DND-41 (cell line): ENCODE measurements at regions not wholly inside any gene's neighbourhood (a gene's known extent, or its start where the extent isn't known, plus 50 kb on each side); places are given as distances from the start of the nearest gene placed in this dataset.

Source experiments
- ATAC-seq: fragments of 200-7000 bp; cut with Tn5 transposase; 3 replicates; pipeline ENCODE4 v1.9.1; 2021; ENCODE audit warnings: low read depth; ENCODE audit not compliant: insufficient read depth
- DNase-seq: peaks from one replicate; pipeline ENCODE4 v3.0.0-alpha.2; 2020
- H2AFZ ChIP-seq: 2 replicates; pipeline ENCODE4 v1.6.0; 2012; ENCODE audit warnings: low read depth, low read length
- H3K27ac ChIP-seq: 2 replicates; pipeline ENCODE4 v1.5.1; 2012; ENCODE audit warnings: low read length, inconsistent platforms
- H3K27me3 ChIP-seq: fragments of 200-600 bp; sonication (generic); 2 replicates; pipeline ENCODE4 v1.6.0; 2012; ENCODE audit warnings: low read length, mild to moderate bottlenecking, inconsistent platforms; ENCODE audit not compliant: insufficient read depth, poor library complexity
- H3K36me3 ChIP-seq: 2 replicates; pipeline ENCODE4 v1.5.1; 2012; ENCODE audit warnings: low read length, inconsistent platforms; ENCODE audit not compliant: insufficient read depth
- H3K4me1 ChIP-seq: 2 replicates; pipeline ENCODE4 v1.5.1; 2012; ENCODE audit warnings: mild to moderate bottlenecking, low read length; ENCODE audit not compliant: insufficient read depth
- H3K4me2 ChIP-seq: 2 replicates; pipeline ENCODE4 v1.6.0; 2012; ENCODE audit warnings: mild to moderate bottlenecking, moderate library complexity, low read length, inconsistent platforms; ENCODE audit not compliant: insufficient read depth
- H3K4me3 ChIP-seq, 2 experiments: fragments of 200-600 bp in 1 of 2; shearing (Covaris generic) in 1 of 2; 2 replicates each; pipeline ENCODE4 v1.5.1; 2012 to 2016; ENCODE audit warnings: inconsistent platforms in 2 of 2, low read length in 2 of 2, mild to moderate bottlenecking in 2 of 2, low read depth in 1 of 2, moderate library complexity in 1 of 2
- H3K79me2 ChIP-seq: 2 replicates; pipeline ENCODE4 v1.6.0; 2012; ENCODE audit warnings: low read length, inconsistent platforms; ENCODE audit not compliant: insufficient read depth
- H3K9ac ChIP-seq: 2 replicates; pipeline ENCODE4 v1.6.0; 2012; ENCODE audit warnings: low read depth, mild to moderate bottlenecking, inconsistent platforms, low read length, moderate library complexity
- H3K9me3 ChIP-seq: 2 replicates; pipeline ENCODE4 v1.5.1; 2012; ENCODE audit warnings: low read length, moderate library complexity, mild to moderate bottlenecking, inconsistent platforms; ENCODE audit not compliant: insufficient read depth, severe bottlenecking
- H4K20me1 ChIP-seq: 2 replicates; pipeline ENCODE4 v1.6.0; 2012; ENCODE audit warnings: low read length; ENCODE audit not compliant: insufficient read depth
- EZH2 ChIP-seq: IDR thresholded peaks from 3 replicates; pipeline ENCODE4 v1.6.1; 2012; ENCODE audit warnings: borderline replicate concordance, low read depth, mild to moderate bottlenecking, moderate library complexity, low read length, inconsistent platforms; ENCODE audit not compliant: severe bottlenecking
- TF ChIP-seq, protein P1 (sequence below): IDR thresholded peaks from 2 replicates; pipeline ENCODE4 v1.5.1; 2012; ENCODE audit warnings: borderline replicate concordance, low read length, moderate library complexity, mild to moderate bottlenecking; ENCODE audit not compliant: poor library complexity, severe bottlenecking; ENCODE audit errors: extremely low read depth

DNA sequence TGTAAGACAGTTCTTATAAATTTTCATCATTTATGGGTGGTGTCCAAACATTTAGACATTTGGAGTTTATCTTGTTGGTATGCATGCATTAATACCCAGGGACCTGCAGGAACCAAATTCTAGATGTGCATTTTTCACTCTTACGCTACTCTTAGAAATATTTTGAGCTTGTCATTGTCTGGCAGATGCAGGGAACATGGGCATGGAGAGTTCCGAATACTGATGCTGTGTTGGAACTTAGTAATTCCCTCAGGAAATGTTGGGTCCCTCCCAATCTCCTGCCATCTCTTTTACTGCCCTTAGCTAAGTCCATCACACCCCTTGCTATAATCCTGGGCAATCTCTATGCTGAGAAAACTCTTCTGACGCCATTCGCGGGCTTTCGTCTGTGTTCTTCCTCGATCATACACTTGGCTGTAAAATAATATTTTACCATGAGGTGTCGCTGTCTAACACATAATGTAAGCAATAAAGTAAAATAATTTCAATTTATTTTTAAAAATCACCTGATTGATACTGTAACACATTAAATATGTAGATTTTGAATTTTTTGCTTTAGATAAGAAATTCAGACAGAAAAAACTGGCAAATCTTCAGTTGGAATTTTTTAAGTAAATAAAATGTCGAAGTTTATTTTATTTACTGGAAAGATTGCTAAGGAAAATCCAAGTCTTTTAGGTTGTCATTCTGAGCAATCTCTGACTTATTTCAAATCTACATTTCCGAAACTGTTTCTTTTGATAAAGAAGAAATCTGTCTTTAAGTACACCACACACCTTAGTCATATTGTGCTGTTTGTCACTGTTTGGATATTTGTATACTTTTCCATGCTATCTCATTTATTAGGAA lies 304.1 kb upstream of the SSTR1 start:
- Histone ChIP-seq H3K27me3 (no peaks in the 10 kb centered on the region), H3K79me2 (no peaks in the 10 kb centered on the region), H3K9ac (no peak overlapping the region), H3K4me3 (no peak overlapping the region), H3K4me2 (peak overlapping the region; percentile 27; the same call in 1 of the 2 replicates), H3K27ac (no peak overlapping the region), H3K9me3 (no peaks in the 10 kb centered on the region), H4K20me1 (no peaks in the 10 kb centered on the region), H2AFZ (peak overlapping the region; percentile 41; the same call in 1 of the 2 replicates), H3K4me1 (peaks cover 3% of the 10 kb centered on the region; the same call in 1 of the 2 replicates), H3K36me3 (no peaks in the 10 kb centered on the region)
- DNase-seq (peak; percentile 7), ATAC-seq (peak; percentile 67; the same call in 2 of the 3 replicates)
- TF ChIP-seq, protein P1, sequence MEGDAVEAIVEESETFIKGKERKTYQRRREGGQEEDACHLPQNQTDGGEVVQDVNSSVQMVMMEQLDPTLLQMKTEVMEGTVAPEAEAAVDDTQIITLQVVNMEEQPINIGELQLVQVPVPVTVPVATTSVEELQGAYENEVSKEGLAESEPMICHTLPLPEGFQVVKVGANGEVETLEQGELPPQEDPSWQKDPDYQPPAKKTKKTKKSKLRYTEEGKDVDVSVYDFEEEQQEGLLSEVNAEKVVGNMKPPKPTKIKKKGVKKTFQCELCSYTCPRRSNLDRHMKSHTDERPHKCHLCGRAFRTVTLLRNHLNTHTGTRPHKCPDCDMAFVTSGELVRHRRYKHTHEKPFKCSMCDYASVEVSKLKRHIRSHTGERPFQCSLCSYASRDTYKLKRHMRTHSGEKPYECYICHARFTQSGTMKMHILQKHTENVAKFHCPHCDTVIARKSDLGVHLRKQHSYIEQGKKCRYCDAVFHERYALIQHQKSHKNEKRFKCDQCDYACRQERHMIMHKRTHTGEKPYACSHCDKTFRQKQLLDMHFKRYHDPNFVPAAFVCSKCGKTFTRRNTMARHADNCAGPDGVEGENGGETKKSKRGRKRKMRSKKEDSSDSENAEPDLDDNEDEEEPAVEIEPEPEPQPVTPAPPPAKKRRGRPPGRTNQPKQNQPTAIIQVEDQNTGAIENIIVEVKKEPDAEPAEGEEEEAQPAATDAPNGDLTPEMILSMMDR: peak; percentile 72
- TF ChIP-seq EZH2: no peak

DNA sequence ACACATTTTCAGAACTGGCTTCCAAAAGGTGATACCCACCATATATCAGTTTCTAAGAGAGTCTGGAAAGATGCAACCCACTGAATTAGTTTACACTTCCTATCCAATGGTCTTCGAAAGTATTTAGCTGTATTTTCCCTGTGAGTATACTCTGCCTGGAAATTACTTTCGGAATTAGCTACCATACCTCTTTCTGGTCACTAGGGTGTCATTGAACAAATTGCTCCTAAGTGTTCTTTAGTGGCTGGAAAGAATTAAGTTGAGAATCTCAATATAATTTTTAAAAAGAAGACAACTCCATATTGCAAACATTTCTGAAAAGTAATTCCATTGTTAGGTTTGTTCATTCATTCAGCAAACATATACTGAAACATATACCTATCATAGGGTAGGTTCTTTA lies 283.1 kb upstream of the SSTR1 start:
- H3K27me3 ChIP-seq: no peaks in the 10 kb centered on the region
- no peak overlapping the region for H2AFZ ChIP-seq
- TF ChIP-seq, protein P1: no peak
- TF ChIP-seq EZH2: no peak
- H3K4me3 ChIP-seq: no peak overlapping the region
- H4K20me1 ChIP-seq: no peaks in the 10 kb centered on the region
- no peaks in the 10 kb centered on the region for H3K79me2 ChIP-seq
- H3K4me1 ChIP-seq: no peaks in the 10 kb centered on the region
- H3K4me2 ChIP-seq: no peak overlapping the region
- DNase-seq (no peak), ATAC-seq (no peak)
- H3K9ac ChIP-seq: no peak overlapping the region
- no peak overlapping the region for H3K27ac ChIP-seq
- no peaks in the 10 kb centered on the region for H3K36me3 ChIP-seq
- no peaks in the 10 kb centered on the region for H3K9me3 ChIP-seq

DNA sequence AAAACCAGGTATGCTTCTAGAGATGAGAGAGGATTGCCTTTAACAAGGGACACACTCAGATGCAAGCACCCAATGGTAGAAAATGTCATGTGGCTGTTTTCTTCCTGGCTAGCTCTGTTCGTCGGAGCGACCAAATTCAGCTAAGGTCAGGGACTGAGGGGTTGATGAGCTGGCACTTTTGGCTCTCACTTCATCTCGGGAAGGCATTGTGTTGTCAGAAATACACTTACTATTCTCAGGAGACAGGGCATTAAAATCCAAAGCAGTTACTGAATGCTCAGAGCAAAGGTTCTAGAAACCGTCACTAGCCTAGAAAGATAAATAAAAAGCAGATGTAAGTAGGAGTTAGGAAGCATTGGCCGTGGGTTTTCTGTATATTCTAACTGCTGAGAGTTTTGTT lies 275.7 kb upstream of the SSTR1 start:
- TF ChIP-seq, protein P1: no peak
- no peak for TF ChIP-seq EZH2
- ATAC-seq (no peak), DNase-seq (no peak)
- H2AFZ ChIP-seq: no peak overlapping the region
- H3K4me3 ChIP-seq: no peak overlapping the region
- H3K4me2 ChIP-seq: no peak overlapping the region
- no peak overlapping the region for H3K9ac ChIP-seq
- no peaks in the 10 kb centered on the region for H3K4me1 ChIP-seq
- H3K27me3 ChIP-seq: no peaks in the 10 kb centered on the region
- H3K79me2 ChIP-seq: no peaks in the 10 kb centered on the region
- no peaks in the 10 kb centered on the region for H4K20me1 ChIP-seq
- H3K27ac ChIP-seq: no peak overlapping the region
- H3K36me3 ChIP-seq: no peaks in the 10 kb centered on the region
- H3K9me3 ChIP-seq: no peaks in the 10 kb centered on the region
